Body of pancreas (tissue), 4 donors: ENCODE measurements at regions not wholly inside any gene's neighbourhood (a gene's known extent, or its start where the extent isn't known, plus 50 kb on each side); places are given as distances from the start of the nearest gene placed in this dataset.

ENCODE experiments used
- POLR2A ChIP-seq, 3 donors: fragments of 450-650 bp; IDR thresholded peaks; one replicate each; pipeline ENCODE4 v1.6.1; 2016; ENCODE audit warnings: antibody characterized with exemption in 3 of 3, mild to moderate bottlenecking in 2 of 3
- TF ChIP-seq, protein P1 (sequence below), 7 experiments: fragments of 450-650 bp in 4 of 7; fragments of 200-600 bp in 3 of 7; sonication (generic) in 3 of 7; IDR thresholded peaks; one replicate each; pipeline ENCODE4 v1.5.1; 2016 to 2019; ENCODE audit warnings: antibody characterized with exemption in 7 of 7

GRCh38 chr21:14306126-14306907 is 76.6 kb downstream of the HSPA13 start:
- TF ChIP-seq, protein P1, sequence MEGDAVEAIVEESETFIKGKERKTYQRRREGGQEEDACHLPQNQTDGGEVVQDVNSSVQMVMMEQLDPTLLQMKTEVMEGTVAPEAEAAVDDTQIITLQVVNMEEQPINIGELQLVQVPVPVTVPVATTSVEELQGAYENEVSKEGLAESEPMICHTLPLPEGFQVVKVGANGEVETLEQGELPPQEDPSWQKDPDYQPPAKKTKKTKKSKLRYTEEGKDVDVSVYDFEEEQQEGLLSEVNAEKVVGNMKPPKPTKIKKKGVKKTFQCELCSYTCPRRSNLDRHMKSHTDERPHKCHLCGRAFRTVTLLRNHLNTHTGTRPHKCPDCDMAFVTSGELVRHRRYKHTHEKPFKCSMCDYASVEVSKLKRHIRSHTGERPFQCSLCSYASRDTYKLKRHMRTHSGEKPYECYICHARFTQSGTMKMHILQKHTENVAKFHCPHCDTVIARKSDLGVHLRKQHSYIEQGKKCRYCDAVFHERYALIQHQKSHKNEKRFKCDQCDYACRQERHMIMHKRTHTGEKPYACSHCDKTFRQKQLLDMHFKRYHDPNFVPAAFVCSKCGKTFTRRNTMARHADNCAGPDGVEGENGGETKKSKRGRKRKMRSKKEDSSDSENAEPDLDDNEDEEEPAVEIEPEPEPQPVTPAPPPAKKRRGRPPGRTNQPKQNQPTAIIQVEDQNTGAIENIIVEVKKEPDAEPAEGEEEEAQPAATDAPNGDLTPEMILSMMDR (IDR thresholded peaks at IDR 0.05), result peak in 3 of 7 experiments; percentile 10 to 21 (median 19)
- no peak for TF ChIP-seq POLR2A (IDR thresholded peaks at IDR 0.05)
